Panc1 (cell line): ENCODE measurements at regions not wholly inside any gene's neighbourhood (a gene's known extent, or its start where the extent isn't known, plus 50 kb on each side); places are given as distances from the start of the nearest gene placed in this dataset.

Experiments
- ATAC-seq: fragments of 200-7000 bp; cut with Tn5 transposase; 2 replicates; pipeline ENCODE4 v1.9.1; 2020; ENCODE audit warnings: mild to moderate bottlenecking, moderate library complexity
- BruUV-seq: library from RNA; stranded (reverse); fragments of 400-500 nt; replicated peaks from 2 replicates; lab custom pipeline; 2021; lab: Mats Ljungman, UMichigan
- CTCF ChIA-PET: fragments of 300-600 bp; sonication (Branson Sonifier 250); formaldehyde crosslinking; loops from one replicate; lab custom pipeline; 2022; ENCODE audit warnings: antibody characterized with exemption; lab: Charles Lee
- POLR2A ChIA-PET: fragments of 300-600 bp; sonication (Branson Sonifier 250); formaldehyde crosslinking; loops from one replicate; lab custom pipeline; 2022; ENCODE audit warnings: antibody characterized with exemption; lab: Charles Lee
- DNase-seq: peaks from one replicate; pipeline ENCODE4 v3.0.0-alpha.2; 2010; ENCODE audit warnings: low read depth, low spot score
- H3K27ac ChIP-seq: 2 replicates; pipeline ENCODE4 v1.5.1; 2011; ENCODE audit warnings: mild to moderate bottlenecking, low read length, inconsistent platforms
- H3K27me3 ChIP-seq: fragments of 200-500 bp; sonication (Bioruptor generic); 2 replicates; pipeline ENCODE4 v1.6.0; 2014; ENCODE audit warnings: low read length, inconsistent platforms; ENCODE audit not compliant: control insufficient read depth, insufficient read depth
- H3K36me3 ChIP-seq: fragments of 200-500 bp; sonication (Bioruptor generic); 2 replicates; pipeline ENCODE4 v1.5.1; 2014; ENCODE audit warnings: inconsistent platforms, mild to moderate bottlenecking, low read length, moderate library complexity; ENCODE audit not compliant: control insufficient read depth, insufficient read depth
- H3K4me1 ChIP-seq: 2 replicates; pipeline ENCODE4 v1.5.1; 2011; ENCODE audit warnings: inconsistent platforms, mild to moderate bottlenecking, low read length, moderate library complexity; ENCODE audit not compliant: control insufficient read depth, insufficient read depth
- H3K4me3 ChIP-seq, 2 experiments: 2 replicates each; pipeline ENCODE4 v1.5.1; 2011 to 2012; ENCODE audit warnings: low read depth in 2 of 2, low read length in 2 of 2, mild to moderate bottlenecking in 2 of 2, inconsistent platforms in 1 of 2, moderate library complexity in 1 of 2
- H3K9me3 ChIP-seq: fragments of 200-500 bp; sonication (Bioruptor generic); 2 replicates; pipeline ENCODE4 v1.5.1; 2014; ENCODE audit warnings: low read depth, mild to moderate bottlenecking, inconsistent platforms, low read length, moderate library complexity; ENCODE audit not compliant: control insufficient read depth, insufficient read depth
- CTCF ChIP-seq: fragments of 450-650 bp; IDR thresholded peaks from 2 replicates; pipeline ENCODE4 v1.5.1; 2017; ENCODE audit warnings: mild to moderate bottlenecking
- POLR2AphosphoS5 ChIP-seq: IDR thresholded peaks from 2 replicates; pipeline ENCODE4 v1.6.1; 2012; ENCODE audit warnings: mild to moderate bottlenecking, low read depth, low read length, moderate library complexity
- REST ChIP-seq, 2 experiments: IDR thresholded peaks; 2 replicates each; pipeline ENCODE4 v1.6.1; 2011 to 2012; ENCODE audit warnings: low read depth in 2 of 2, control low read depth in 1 of 2, low read length in 1 of 2, mild to moderate bottlenecking in 1 of 2, moderate library complexity in 1 of 2; ENCODE audit not compliant: insufficient read depth in 1 of 2
- SIN3A ChIP-seq: IDR thresholded peaks from 2 replicates; pipeline ENCODE4 v1.6.1; 2012; ENCODE audit warnings: low read depth, mild to moderate bottlenecking, low read length, moderate library complexity, borderline replicate concordance; ENCODE audit not compliant: insufficient read depth
- TCF7L2 ChIP-seq: IDR thresholded peaks from 2 replicates; pipeline ENCODE4 v1.6.1; 2011; ENCODE audit warnings: mild to moderate bottlenecking, low read depth, low read length, inconsistent platforms
- in situ Hi-C: cut with HindIII; loops from 2 replicates; pipeline ENCODE4 v1.10.0; 2016; ENCODE audit warnings: low sequenced_read_pairs, low pct_unique_long_range_greater_than_20kb
- intact Hi-C: fragments of 100-400 bp; cut with micrococcal nuclease; formaldehyde crosslinking; loops from one replicate; pipeline ENCODE4 v1.10.0; 2022; ENCODE audit not compliant: unreplicated experiment

- H3K9me3 ChIP-seq = no peaks in the 10 kb centered on the region
- intact Hi-C loops = no loop called here
- BruUV-seq = no TSS peak
- DNase-seq (no peak), ATAC-seq (no peak)
- no peaks in the 10 kb centered on the region for H3K27me3 ChIP-seq
- no peak overlapping the region for H3K27ac ChIP-seq
- ChIA-PET POLR2A (no interaction called here), CTCF (no interaction called here)
- in situ Hi-C loops = no loop called here
- H3K4me1 ChIP-seq = no peaks in the 10 kb centered on the region
- no peak overlapping the region for H3K4me3 ChIP-seq
- no peaks in the 10 kb centered on the region for H3K36me3 ChIP-seq
- TF ChIP-seq SIN3A = no peak
- TF ChIP-seq POLR2AphosphoS5 = no peak
- TF ChIP-seq TCF7L2 = no peak
- TF ChIP-seq CTCF = no peak
- TF ChIP-seq REST (IDR thresholded peaks at IDR 0.05; ENCODE audit: insufficient read depth in 1 of 2, low read depth in 2 of 2, low read length in 1 of 2) = no peak
Measured at GRCh38 chr2:133802409-133803039, 234.3 kb upstream of the NCKAP5 start.

DNA sequence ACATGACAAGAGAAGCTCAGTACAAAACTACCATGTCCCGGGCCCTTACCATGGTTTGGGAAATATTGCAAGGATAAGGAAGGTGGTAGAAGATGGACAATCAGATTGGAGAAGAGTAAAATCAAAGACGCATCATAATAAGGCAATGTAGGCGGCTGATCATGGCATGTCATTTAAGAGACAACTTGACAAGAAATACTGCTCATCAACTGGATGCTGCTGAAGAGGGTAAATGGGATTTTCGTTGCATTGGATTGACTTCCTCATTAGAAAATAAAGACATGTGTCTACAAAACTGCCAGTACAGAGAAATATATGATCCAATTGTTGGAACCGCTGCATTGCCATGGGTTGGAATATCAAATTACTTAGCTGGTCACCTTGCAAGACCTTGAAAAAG lies 238.3 kb upstream of the NCKAP5 start:
- in situ Hi-C loops = no loop called here
- CTCF ChIA-PET = no interaction called here

DNA sequence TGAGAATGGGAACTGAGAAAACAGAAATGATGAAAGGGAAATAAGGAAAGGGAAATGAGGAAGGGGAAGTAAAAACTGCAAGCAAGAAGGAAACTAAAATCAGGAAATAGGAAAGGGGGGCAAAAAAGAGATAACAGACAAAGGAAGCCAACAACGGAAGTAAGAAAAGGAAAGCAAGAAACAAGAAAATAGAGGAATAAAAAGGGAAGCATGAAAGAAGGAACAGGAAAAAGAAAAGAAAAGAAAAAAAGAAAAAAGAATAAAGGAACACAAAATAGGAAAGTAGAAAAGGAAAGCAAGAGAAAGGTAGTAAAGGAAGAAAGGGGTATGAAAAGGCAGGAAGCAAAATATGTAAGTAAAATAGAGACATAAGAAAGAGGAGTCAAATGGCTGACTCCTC lies 241.2 kb upstream of the NCKAP5 start:
- no peaks in the 10 kb centered on the region for H3K36me3 ChIP-seq
- no peak for DNase-seq
- no TSS peak for BruUV-seq

More for the DNA sequence above, 238.3 kb upstream of the NCKAP5 start:
- no peaks in the 10 kb centered on the region for H3K27me3 ChIP-seq
- intact Hi-C loops = no loop called here
- no peaks in the 10 kb centered on the region for H3K4me1 ChIP-seq
- H3K9me3 ChIP-seq = no peaks in the 10 kb centered on the region
- DNase-seq (no peak), ATAC-seq (no peak)
- TF ChIP-seq SIN3A = no peak
- no peak for TF ChIP-seq POLR2AphosphoS5
- no peak overlapping the region for H3K4me3 ChIP-seq
- BruUV-seq = no TSS peak
- POLR2A ChIA-PET = no interaction called here
- H3K36me3 ChIP-seq = no peaks in the 10 kb centered on the region
- H3K27ac ChIP-seq = no peak overlapping the region

More for the DNA sequence above, 241.2 kb upstream of the NCKAP5 start:
- Histone ChIP-seq H3K27ac (no peak overlapping the region), H3K4me1 (no peaks in the 10 kb centered on the region), H3K9me3 (no peaks in the 10 kb centered on the region), H3K27me3 (no peaks in the 10 kb centered on the region), H3K4me3 (no peak overlapping the region)
- TF ChIP-seq SIN3A = no peak
- no peak for TF ChIP-seq POLR2AphosphoS5
- no peak for TF ChIP-seq CTCF
- TF ChIP-seq REST (IDR thresholded peaks at IDR 0.05; ENCODE audit: insufficient read depth in 1 of 2, low read depth in 2 of 2, low read length in 1 of 2) = no peak
- TF ChIP-seq TCF7L2 = no peak
- in situ Hi-C loops = no loop called here
- CTCF ChIA-PET = no interaction called here
- ATAC-seq = no peak
- intact Hi-C loops = no loop called here
- POLR2A ChIA-PET = no interaction called here
